BJ (cell line): ENCODE measurements at regions not wholly inside any gene's neighbourhood (a gene's known extent, or its start where the extent isn't known, plus 50 kb on each side); places are given as distances from the start of the nearest gene placed in this dataset.

Experiments
- CTCF ChIA-PET: fragments of 350-600 bp; formaldehyde crosslinking; extraction: SDS; loops from one replicate; lab custom pipeline; 2021; ENCODE audit warnings: antibody characterized with exemption, inconsistent platforms; lab: Yijun Ruan, JAX
- POLR2A ChIA-PET: fragments of 300-600 bp; sonication (Branson Sonifier 250); formaldehyde crosslinking; extraction: SDS; loops from one replicate; lab custom pipeline; 2021; ENCODE audit warnings: antibody characterized with exemption; lab: Charles Lee
- DNase-seq: peaks from one replicate; pipeline ENCODE4 v3.0.0-alpha.2; 2011; ENCODE audit warnings: low read depth
- H3K27me3 ChIP-seq: 2 replicates; pipeline ENCODE4 v1.6.0; 2011; ENCODE audit warnings: low read length; ENCODE audit not compliant: control insufficient read depth, insufficient read depth
- H3K36me3 ChIP-seq: 2 replicates; pipeline ENCODE4 v1.5.1; 2011; ENCODE audit warnings: low read length; ENCODE audit not compliant: control insufficient read depth, insufficient read depth
- H3K4me3 ChIP-seq: 2 replicates; pipeline ENCODE4 v1.5.1; 2011; ENCODE audit warnings: low read depth, mild to moderate bottlenecking, control low read depth, low read length
- TF ChIP-seq, protein P1 (sequence below): IDR thresholded peaks from 2 replicates; pipeline ENCODE4 v1.5.1; 2011; ENCODE audit warnings: low read depth, mild to moderate bottlenecking, control low read depth, inconsistent platforms, low read length, moderate library complexity; ENCODE audit not compliant: insufficient read depth

DNA sequence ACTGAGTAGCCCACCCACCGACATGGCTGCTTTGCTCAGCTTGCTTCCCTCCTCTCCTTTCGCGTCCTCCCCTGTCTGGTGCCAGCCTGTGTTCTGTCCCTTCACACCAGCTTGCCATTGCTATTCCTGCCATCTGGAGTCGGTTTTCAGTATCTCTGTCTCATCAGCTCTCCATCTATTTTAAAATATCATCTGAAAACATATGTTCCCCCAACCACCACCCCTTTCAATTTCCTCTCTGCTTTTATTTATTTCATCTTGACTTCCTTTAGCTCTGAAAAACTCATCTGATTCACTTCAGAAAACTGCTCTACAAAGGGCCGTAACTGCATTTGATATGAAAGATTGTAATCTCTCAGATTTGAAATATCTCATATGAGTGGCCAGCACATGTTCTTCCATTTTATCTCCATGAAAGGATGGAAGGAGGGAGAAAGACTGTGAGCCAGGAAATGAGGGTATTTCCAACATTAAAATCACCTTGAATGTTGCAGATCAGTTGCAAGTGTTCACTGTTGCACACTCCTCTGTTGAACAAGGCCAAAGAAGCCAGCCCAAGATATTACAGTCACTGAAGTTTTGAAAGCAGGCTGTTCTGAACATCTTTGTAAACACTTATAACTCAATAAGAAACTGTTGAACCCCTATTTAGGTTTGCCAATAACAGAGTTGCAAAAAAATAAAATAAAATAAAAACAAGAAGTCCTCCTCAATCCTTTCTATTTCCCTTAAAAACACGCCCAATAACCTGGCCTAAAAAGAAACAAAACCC lies 202.4 kb upstream of the NEBL start:
- Histone ChIP-seq H3K4me3 (no peak overlapping the region), H3K36me3 (no peaks in the 10 kb centered on the region), H3K27me3 (no peaks in the 10 kb centered on the region)
- POLR2A ChIA-PET = no interaction called here
- CTCF ChIA-PET = interaction anchor here (0.6 kb wide), 1 partner anchor 19 kb away, joined by 3 read pairs; no protein-coding TSS in a partner anchor
- no peak for DNase-seq
- TF ChIP-seq, protein P1, sequence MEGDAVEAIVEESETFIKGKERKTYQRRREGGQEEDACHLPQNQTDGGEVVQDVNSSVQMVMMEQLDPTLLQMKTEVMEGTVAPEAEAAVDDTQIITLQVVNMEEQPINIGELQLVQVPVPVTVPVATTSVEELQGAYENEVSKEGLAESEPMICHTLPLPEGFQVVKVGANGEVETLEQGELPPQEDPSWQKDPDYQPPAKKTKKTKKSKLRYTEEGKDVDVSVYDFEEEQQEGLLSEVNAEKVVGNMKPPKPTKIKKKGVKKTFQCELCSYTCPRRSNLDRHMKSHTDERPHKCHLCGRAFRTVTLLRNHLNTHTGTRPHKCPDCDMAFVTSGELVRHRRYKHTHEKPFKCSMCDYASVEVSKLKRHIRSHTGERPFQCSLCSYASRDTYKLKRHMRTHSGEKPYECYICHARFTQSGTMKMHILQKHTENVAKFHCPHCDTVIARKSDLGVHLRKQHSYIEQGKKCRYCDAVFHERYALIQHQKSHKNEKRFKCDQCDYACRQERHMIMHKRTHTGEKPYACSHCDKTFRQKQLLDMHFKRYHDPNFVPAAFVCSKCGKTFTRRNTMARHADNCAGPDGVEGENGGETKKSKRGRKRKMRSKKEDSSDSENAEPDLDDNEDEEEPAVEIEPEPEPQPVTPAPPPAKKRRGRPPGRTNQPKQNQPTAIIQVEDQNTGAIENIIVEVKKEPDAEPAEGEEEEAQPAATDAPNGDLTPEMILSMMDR = no peak

DNA sequence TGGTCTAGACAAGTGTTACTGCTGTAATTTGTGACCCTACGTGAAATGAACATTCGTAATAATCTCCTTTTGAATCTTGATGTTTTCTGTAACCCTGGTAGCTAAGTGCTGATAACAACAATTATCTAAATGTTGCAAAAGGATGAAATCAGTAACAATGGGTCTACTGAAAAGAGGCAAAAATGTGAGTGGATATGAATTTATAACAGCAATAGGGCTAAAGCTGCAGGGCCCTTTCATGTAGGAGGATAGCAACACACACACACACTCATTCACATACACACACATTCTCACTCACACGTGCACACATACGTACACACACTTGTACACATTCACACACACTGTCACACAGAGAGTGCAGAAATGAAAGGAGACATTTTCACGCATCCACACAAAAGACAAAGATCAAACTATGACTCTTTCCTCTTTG lies 200.8 kb upstream of the NEBL start:
- no peak overlapping the region for H3K4me3 ChIP-seq
- CTCF ChIA-PET = interaction anchor here (1.0 kb wide), 1 partner anchor 19 kb away, joined by 4 read pairs; no protein-coding TSS in a partner anchor
- TF ChIP-seq, protein P1 = no peak
- DNase-seq = no peak
- POLR2A ChIA-PET = no interaction called here
- no peaks in the 10 kb centered on the region for H3K27me3 ChIP-seq
- no peaks in the 10 kb centered on the region for H3K36me3 ChIP-seq

DNA sequence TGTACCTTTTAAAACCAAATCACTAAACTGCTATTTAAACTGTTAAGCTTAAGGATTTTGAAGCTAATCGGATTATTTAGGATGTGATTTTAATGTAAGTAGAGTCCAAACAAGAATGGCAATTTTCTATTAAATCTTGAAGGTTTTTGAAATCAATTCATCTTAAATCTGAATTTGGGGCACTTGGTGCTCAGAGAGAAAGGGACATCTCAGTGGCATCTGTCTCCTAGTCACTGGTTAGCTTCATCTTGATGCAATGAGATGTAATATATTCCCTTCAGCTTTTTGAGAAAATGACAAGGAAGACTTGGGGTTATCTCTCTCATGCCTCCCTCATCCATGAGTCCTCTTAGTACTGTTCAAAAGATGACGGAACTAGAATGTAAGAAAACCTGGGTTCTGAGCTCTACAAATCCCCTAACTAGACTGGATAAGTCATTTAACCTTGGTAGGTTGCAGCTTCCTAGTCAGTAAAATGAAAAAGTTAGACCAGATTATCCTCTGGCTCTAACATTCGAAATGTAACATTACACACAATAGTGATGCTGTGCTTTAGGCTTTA lies 198.5 kb upstream of the NEBL start:
- TF ChIP-seq, protein P1 = no peak
- CTCF ChIA-PET = interaction anchor here (1.0 kb wide), 1 partner anchor 17 kb away, joined by 4 read pairs; no protein-coding TSS in a partner anchor
- POLR2A ChIA-PET = no interaction called here
- Histone ChIP-seq H3K36me3 (no peaks in the 10 kb centered on the region), H3K4me3 (no peak overlapping the region), H3K27me3 (no peaks in the 10 kb centered on the region)
- no peak for DNase-seq

DNA sequence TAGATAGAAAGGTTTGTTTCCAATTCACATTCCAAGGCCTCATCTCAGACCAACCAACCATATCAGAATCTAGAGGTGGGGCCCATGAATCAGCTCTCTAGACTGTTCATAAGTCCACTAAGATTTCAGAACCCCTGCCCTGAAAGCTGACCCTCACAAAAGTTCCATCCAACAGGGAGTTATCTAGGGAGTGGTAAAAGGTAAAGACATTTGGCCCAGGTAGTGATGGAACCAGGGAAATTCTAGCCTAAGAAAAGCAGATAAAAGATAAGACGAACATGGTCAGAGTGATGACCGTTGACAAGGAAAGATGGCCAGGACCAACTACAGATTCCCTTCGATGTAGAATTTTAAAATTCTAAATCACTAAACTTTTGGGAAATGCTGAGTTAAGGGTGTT lies 198.0 kb upstream of the NEBL start:
- no peaks in the 10 kb centered on the region for H3K36me3 ChIP-seq
- no peak for DNase-seq
- TF ChIP-seq, protein P1 = no peak
- POLR2A ChIA-PET = no interaction called here
- CTCF ChIA-PET = interaction anchor here (1.0 kb wide), 1 partner anchor 17 kb away, joined by 4 read pairs; no protein-coding TSS in a partner anchor
- no peaks in the 10 kb centered on the region for H3K27me3 ChIP-seq
- no peak overlapping the region for H3K4me3 ChIP-seq
